ENCODE measurements at regions not wholly inside any gene's neighbourhood (a gene's known extent, or its start where the extent isn't known, plus 50 kb on each side); places are given as distances from the start of the nearest gene placed in this dataset.

GRCh38 chr18:47519706-47520105, 268.2 kb upstream of the SKOR2 start (continued):
- no peak for TF ChIP-seq ATOH8 (CRISPR knock-in tag; IDR thresholded peaks at IDR 0.05; ENCODE audit: low read depth)
- no peak for TF ChIP-seq GATA3 (IDR thresholded peaks at IDR 0.05; ENCODE audit: borderline replicate concordance)

- DNase-seq (ENCODE audit: low read depth in 1 of 2, low spot score in 1 of 2) (no peak), ATAC-seq (no peak), FAIRE-seq (no peak)
- Histone ChIP-seq H3K9me3 (no peaks in the 10 kb centered on the region), H3K4me3 (no peak overlapping the region), H3K27ac (no peak overlapping the region), H3K4me2 (no peak overlapping the region), H3K4me1 (no peaks in the 10 kb centered on the region)
- TF ChIP-seq MAZ (IDR thresholded peaks at IDR 0.05; ENCODE audit: borderline replicate concordance, low read depth, low read length), result no peak
- TF ChIP-seq CHD4 (IDR thresholded peaks at IDR 0.05; ENCODE audit: borderline replicate concordance), result no peak
- TF ChIP-seq KDM1A (IDR thresholded peaks at IDR 0.05; ENCODE audit: low read depth), result no peak
- no peak for TF ChIP-seq SMC3 (IDR thresholded peaks at IDR 0.05)
- TF ChIP-seq SREBF2 (IDR thresholded peaks at IDR 0.05), result no peak
- TF ChIP-seq FOXS1 (CRISPR knock-in tag; IDR thresholded peaks at IDR 0.05), result no peak
- no peak for TF ChIP-seq HOXB13 (CRISPR knock-in tag; IDR thresholded peaks at IDR 0.05; ENCODE audit: low read depth)
- no peak for TF ChIP-seq MAX (IDR thresholded peaks at IDR 0.05)
- no peak for TF ChIP-seq NPAS2 (CRISPR knock-in tag; IDR thresholded peaks at IDR 0.05; ENCODE audit: borderline replicate concordance)
- TF ChIP-seq ZSCAN20 (CRISPR knock-in tag; IDR thresholded peaks at IDR 0.05), result no peak
- TF ChIP-seq PHF8 (IDR thresholded peaks at IDR 0.05; ENCODE audit: borderline replicate concordance, low read depth), result no peak
- CTCF ChIA-PET, result no interaction called here
- POLR2A ChIA-PET, result no interaction called here
- 32% methylated on average over 5 of the region's 5 CpGs for WGBS (ENCODE audit: missing lambda C conversion rate)
These were observed 267.8 kb upstream of the SKOR2 start for GRCh38 chr18:47519277-47519676.

GRCh38 chr18:47513614-47514013, 262.2 kb upstream of the SKOR2 start:
- no peak for ATAC-seq
- H3K9me3 ChIP-seq, result no peaks in the 10 kb centered on the region
- H3K4me2 ChIP-seq, result no peak overlapping the region
- no peak for FAIRE-seq
- ChIA-PET CTCF (no interaction called here), POLR2A (no interaction called here)
- 11% methylated on average over 3 of the region's 3 CpGs for WGBS (ENCODE audit: missing lambda C conversion rate)
- DNase-seq (ENCODE audit: low read depth in 1 of 2, low spot score in 1 of 2), result no peak
- no peak overlapping the region for H3K4me3 ChIP-seq
- H3K4me1 ChIP-seq, result no peaks in the 10 kb centered on the region
- TF ChIP-seq EHMT2 (IDR thresholded peaks at IDR 0.05; ENCODE audit: low read depth), result no peak
- no peak for TF ChIP-seq TFCP2L1 (CRISPR knock-in tag; IDR thresholded peaks at IDR 0.05)
- TF ChIP-seq BHLHE40 (IDR thresholded peaks at IDR 0.05; ENCODE audit: low read depth, low read length), result no peak
- no peak for TF ChIP-seq HOXA7 (CRISPR knock-in tag; IDR thresholded peaks at IDR 0.05)
- TF ChIP-seq RNF2 (IDR thresholded peaks at IDR 0.05; ENCODE audit: borderline replicate concordance, low read depth), result no peak
- TF ChIP-seq NPAS2 (CRISPR knock-in tag; IDR thresholded peaks at IDR 0.05; ENCODE audit: borderline replicate concordance), result no peak
- TF ChIP-seq SMC3 (IDR thresholded peaks at IDR 0.05), result no peak
- no peak for TF ChIP-seq EP300 (IDR thresholded peaks at IDR 0.05)
- TF ChIP-seq HOXB5 (CRISPR knock-in tag; IDR thresholded peaks at IDR 0.05), result no peak
- TF ChIP-seq BCL3 (IDR thresholded peaks at IDR 0.05), result no peak
- no peak for TF ChIP-seq KDM1A (IDR thresholded peaks at IDR 0.05; ENCODE audit: low read depth)
- TF ChIP-seq FOSL2 (IDR thresholded peaks at IDR 0.05), result no peak
- TF ChIP-seq FOSL2 (CRISPR knock-in tag; IDR thresholded peaks at IDR 0.05), result no peak
- no peak for TF ChIP-seq KDM5A (IDR thresholded peaks at IDR 0.05)
- no peak for TF ChIP-seq CHD4 (IDR thresholded peaks at IDR 0.05; ENCODE audit: borderline replicate concordance)
- no peak for TF ChIP-seq CBX2 (IDR thresholded peaks at IDR 0.05; ENCODE audit: borderline replicate concordance, low read depth)
- no peak for TF ChIP-seq EHF (CRISPR knock-in tag; IDR thresholded peaks at IDR 0.05)
- TF ChIP-seq HES2 (IDR thresholded peaks at IDR 0.05), result no peak
- TF ChIP-seq RARB (CRISPR knock-in tag; IDR thresholded peaks at IDR 0.05), result no peak
- no peak for TF ChIP-seq TP53 (CRISPR knock-in tag; IDR thresholded peaks at IDR 0.05)
- TF ChIP-seq PBX3 (IDR thresholded peaks at IDR 0.05), result no peak
- no peak overlapping the region for H3K27ac ChIP-seq

Data from A549 (cell line).